ENCODE measurements at regions not wholly inside any gene's neighbourhood (a gene's known extent, or its start where the extent isn't known, plus 50 kb on each side); places are given as distances from the start of the nearest gene placed in this dataset.

GRCh38 chr5:158212917-158213316 is 354.0 kb upstream of the CLINT1 start:
- Histone ChIP-seq H3K27me3 (no peaks in the 10 kb centered on the region), H3K4me3 (no peak overlapping the region), H3K36me3 (no peaks in the 10 kb centered on the region), H3K9me3 (no peaks in the 10 kb centered on the region), H3K27ac (no peak overlapping the region), H3K4me1 (no peaks in the 10 kb centered on the region)
- TF ChIP-seq CTCF (IDR thresholded peaks at IDR 0.05) = no peak
- DNase-seq (ENCODE audit: low spot score) = no peak

GRCh38 chr5:158212237-158212636 is 353.3 kb upstream of the CLINT1 start:
- Histone ChIP-seq H3K27me3 (no peaks in the 10 kb centered on the region), H3K36me3 (no peaks in the 10 kb centered on the region), H3K27ac (no peak overlapping the region), H3K4me3 (no peak overlapping the region), H3K9me3 (no peaks in the 10 kb centered on the region), H3K4me1 (no peaks in the 10 kb centered on the region)
- no peak for TF ChIP-seq CTCF (IDR thresholded peaks at IDR 0.05)
- no peak for DNase-seq (ENCODE audit: low spot score)

GRCh38 chr5:158209219-158209908 is 350.4 kb upstream of the CLINT1 start:
- no peak for DNase-seq (ENCODE audit: low spot score)
- Histone ChIP-seq H3K27me3 (no peaks in the 10 kb centered on the region), H3K36me3 (no peaks in the 10 kb centered on the region), H3K4me1 (no peaks in the 10 kb centered on the region), H3K27ac (no peak overlapping the region), H3K4me3 (no peak overlapping the region), H3K9me3 (no peaks in the 10 kb centered on the region)
- TF ChIP-seq CTCF (IDR thresholded peaks at IDR 0.05) = no peak

GRCh38 chr5:158207733-158208132 is 348.8 kb upstream of the CLINT1 start:
- no peaks in the 10 kb centered on the region for H3K36me3 ChIP-seq
- no peaks in the 10 kb centered on the region for H3K27me3 ChIP-seq
- H3K4me3 ChIP-seq = no peak overlapping the region
- no peaks in the 10 kb centered on the region for H3K4me1 ChIP-seq
- H3K9me3 ChIP-seq = no peaks in the 10 kb centered on the region
- DNase-seq (ENCODE audit: low spot score) = no peak
- no peak for TF ChIP-seq CTCF (IDR thresholded peaks at IDR 0.05)
- no peak overlapping the region for H3K27ac ChIP-seq

- DNase-seq (ENCODE audit: low spot score) = no peak
- H3K4me3 ChIP-seq = no peak overlapping the region
- H3K27me3 ChIP-seq = no peaks in the 10 kb centered on the region
- TF ChIP-seq CTCF (IDR thresholded peaks at IDR 0.05) = no peak
- H3K9me3 ChIP-seq = no peaks in the 10 kb centered on the region
- H3K27ac ChIP-seq = no peak overlapping the region
- H3K36me3 ChIP-seq = no peaks in the 10 kb centered on the region
- no peaks in the 10 kb centered on the region for H3K4me1 ChIP-seq
Measured at GRCh38 chr5:158205992-158206391, 347.0 kb upstream of the CLINT1 start.

- no peak overlapping the region for H3K27ac ChIP-seq
- no peak for TF ChIP-seq CTCF (IDR thresholded peaks at IDR 0.05)
- no peaks in the 10 kb centered on the region for H3K27me3 ChIP-seq
- H3K9me3 ChIP-seq = no peaks in the 10 kb centered on the region
- DNase-seq (ENCODE audit: low spot score) = no peak
- H3K4me1 ChIP-seq = no peaks in the 10 kb centered on the region
- H3K4me3 ChIP-seq = no peak overlapping the region
- no peaks in the 10 kb centered on the region for H3K36me3 ChIP-seq
Measured at GRCh38 chr5:158203261-158203660, 344.3 kb upstream of the CLINT1 start.
